GM23338 (cell line): ENCODE measurements at regions not wholly inside any gene's neighbourhood (a gene's known extent, or its start where the extent isn't known, plus 50 kb on each side); places are given as distances from the start of the nearest gene placed in this dataset.

Source experiments
- ATAC-seq: fragments of 200-7000 bp; cut with Tn5 transposase; 3 replicates; pipeline ENCODE4 v1.9.1; 2020
- DNase-seq: peaks from one replicate; pipeline ENCODE4 v3.0.0-alpha.2; 2015; ENCODE audit warnings: low spot score
- H2AFZ ChIP-seq: fragments of 200-600 bp; sonication (generic); 2 replicates; pipeline ENCODE4 v1.8.0; 2016; ENCODE audit warnings: antibody characterized with exemption, mild to moderate bottlenecking, moderate library complexity
- H3F3A ChIP-seq: fragments of 200-600 bp; sonication (generic); replicated peaks from 2 replicates; pipeline ENCODE4 v1.8.0; 2017; ENCODE audit warnings: antibody characterized with exemption, mixed run types, low read depth
- H3K27ac ChIP-seq: fragments of 200-600 bp; sonication (generic); 2 replicates; pipeline ENCODE4 v1.6.1; 2016; ENCODE audit warnings: low read depth
- H3K27me3 ChIP-seq: fragments of 200-600 bp; sonication (generic); 2 replicates; pipeline ENCODE4 v1.8.0; 2016; ENCODE audit warnings: mild to moderate bottlenecking, mixed run types, moderate library complexity; ENCODE audit not compliant: insufficient read depth
- H3K36me3 ChIP-seq: fragments of 200-600 bp; sonication (generic); 2 replicates; pipeline ENCODE4 v1.8.0; 2016; ENCODE audit warnings: mild to moderate bottlenecking; ENCODE audit not compliant: insufficient read depth
- H3K4me1 ChIP-seq: fragments of 200-600 bp; sonication (generic); 2 replicates; pipeline ENCODE4 v1.8.0; 2016; ENCODE audit warnings: mild to moderate bottlenecking, moderate library complexity; ENCODE audit not compliant: insufficient read depth
- H3K4me2 ChIP-seq: fragments of 200-600 bp; sonication (generic); 2 replicates; pipeline ENCODE4 v1.7.1; 2017; ENCODE audit warnings: mixed run types
- H3K4me3 ChIP-seq: fragments of 200-600 bp; sonication (generic); 2 replicates; pipeline ENCODE4 v1.6.1; 2016; ENCODE audit warnings: mixed run types
- H3K79me2 ChIP-seq: fragments of 200-600 bp; sonication (generic); replicated peaks from 2 replicates; pipeline ENCODE4 v1.8.0; 2017; ENCODE audit warnings: mild to moderate bottlenecking; ENCODE audit not compliant: insufficient read depth
- H3K9me2 ChIP-seq: fragments of 200-600 bp; sonication (generic); 2 replicates; pipeline ENCODE4 v1.8.0; 2017; ENCODE audit not compliant: insufficient read depth
- H4K20me1 ChIP-seq: fragments of 200-600 bp; sonication (generic); replicated peaks from 2 replicates; pipeline ENCODE4 v1.8.0; 2017; ENCODE audit warnings: mild to moderate bottlenecking; ENCODE audit not compliant: insufficient read depth
- H3K27ac Mint-ChIP-seq: 2 replicates; pipeline ENCODE4 v1.8.0; 2020; ENCODE audit warnings: inconsistent platforms, mild to moderate bottlenecking, moderate library complexity, mixed read lengths
- H3K27me3 Mint-ChIP-seq: 3 replicates; pipeline ENCODE4 v1.8.0; 2022; ENCODE audit warnings: low read depth, mild to moderate bottlenecking, moderate library complexity, mixed read lengths, inconsistent platforms; ENCODE audit not compliant: insufficient read depth, poor library complexity
- H3K36me3 Mint-ChIP-seq: 3 replicates; pipeline ENCODE4 v1.8.0; 2021; ENCODE audit warnings: low read depth, mild to moderate bottlenecking, inconsistent platforms, moderate library complexity, mixed read lengths
- H3K4me1 Mint-ChIP-seq: 3 replicates; pipeline ENCODE4 v1.8.0; 2020; ENCODE audit warnings: mild to moderate bottlenecking, inconsistent platforms, mixed read lengths
- H3K4me3 Mint-ChIP-seq: 3 replicates; pipeline ENCODE4 v1.8.0; 2021; ENCODE audit warnings: moderate library complexity, mild to moderate bottlenecking, inconsistent platforms, mixed read lengths
- H3K9me3 Mint-ChIP-seq: 3 replicates; pipeline ENCODE4 v1.8.0; 2020; ENCODE audit warnings: moderate library complexity, mild to moderate bottlenecking, inconsistent platforms, mixed read lengths
- CREB1 ChIP-seq: fragments of 250-450 bp; sonication (Bioruptor Pico); IDR thresholded peaks from 2 replicates; pipeline ENCODE4 v1.5.0; 2020; ENCODE audit warnings: low read depth, mild to moderate bottlenecking, moderate library complexity
- CTCF ChIP-seq, 2 experiments: fragments of 200-600 bp in 1 of 2; sonication (generic) in 1 of 2; conservative IDR thresholded peaks; 2 replicates each; pipeline versions ENCODE4 v1.5.1 to v1.6.1; 2016 to 2017; ENCODE audit warnings: antibody characterized with exemption in 2 of 2, low read depth in 2 of 2, mild to moderate bottlenecking in 2 of 2, moderate library complexity in 1 of 2
- ETS1 ChIP-seq: IDR thresholded peaks from 2 replicates; pipeline ENCODE4 v1.6.1; 2016; ENCODE audit warnings: antibody characterized with exemption
- EZH2 ChIP-seq: fragments of 200-600 bp; sonication (generic); IDR thresholded peaks from one replicate; pipeline ENCODE4 v1.8.0; 2017; ENCODE audit warnings: antibody characterized with exemption, mild to moderate bottlenecking, low read depth; ENCODE audit not compliant: unreplicated experiment
- EZH2phosphoT487 ChIP-seq: fragments of 200-600 bp; sonication (generic); IDR thresholded peaks from one replicate; pipeline ENCODE4 v1.8.1; 2018; ENCODE audit warnings: antibody characterized with exemption; ENCODE audit not compliant: unreplicated experiment
- JUNB ChIP-seq: IDR thresholded peaks from one replicate; pipeline ENCODE4 v1.6.1; 2016; ENCODE audit warnings: antibody characterized with exemption; ENCODE audit not compliant: unreplicated experiment
- NANOG ChIP-seq: IDR thresholded peaks from 2 replicates; pipeline ENCODE4 v1.6.1; 2016; ENCODE audit warnings: antibody characterized with exemption, borderline replicate concordance
- POLR2AphosphoS5 ChIP-seq: IDR thresholded peaks from 2 replicates; pipeline ENCODE4 v1.6.1; 2016; ENCODE audit warnings: antibody characterized with exemption, low read depth
- REST ChIP-seq: IDR thresholded peaks from one replicate; pipeline ENCODE4 v1.6.1; 2018; ENCODE audit warnings: antibody characterized with exemption; ENCODE audit not compliant: unreplicated experiment
- STAT1 ChIP-seq: IDR thresholded peaks from one replicate; pipeline ENCODE4 v1.6.1; 2016; ENCODE audit warnings: antibody characterized with exemption; ENCODE audit not compliant: unreplicated experiment
- ZNF114 ChIP-seq: fragments of 250-450 bp; sonication (Bioruptor Pico); IDR thresholded peaks from 2 replicates; pipeline ENCODE4 v1.5.0; 2020; ENCODE audit warnings: mild to moderate bottlenecking, moderate library complexity
- ZNF331 ChIP-seq: fragments of 250-450 bp; sonication (Bioruptor Pico); IDR thresholded peaks from 2 replicates; pipeline ENCODE4 v1.5.0; 2020; ENCODE audit warnings: low read depth, mild to moderate bottlenecking, moderate library complexity
- ZNF462 ChIP-seq: fragments of 250-450 bp; sonication (Bioruptor Pico); IDR thresholded peaks from 2 replicates; pipeline ENCODE4 v1.5.0; 2020; ENCODE audit warnings: mild to moderate bottlenecking, moderate library complexity

GRCh38 chr13:69551193-69551592 lies 556.4 kb upstream of the ATXN8OS start:
- Histone ChIP-seq H3K9me2 (peaks cover 4% of the 10 kb centered on the region; the same call in 1 of the 2 replicates), H3F3A (no peaks in the 10 kb centered on the region), H3K79me2 (no peaks in the 10 kb centered on the region), H3K36me3 (no peaks in the 10 kb centered on the region), H4K20me1 (no peaks in the 10 kb centered on the region), H2AFZ (no peak overlapping the region), H3K4me1 (no peaks in the 10 kb centered on the region), H3K27ac (no peak overlapping the region), H3K4me2 (no peak overlapping the region), H3K4me3 (no peak overlapping the region), H3K27me3 (no peaks in the 10 kb centered on the region)
- ATAC-seq (no peak), DNase-seq (no peak)
- H3K36me3 Mint-ChIP-seq = no peaks in the 10 kb centered on the region
- no peak overlapping the region for H3K27ac Mint-ChIP-seq
- no peaks in the 10 kb centered on the region; the same call in 2 of the 3 replicates for H3K9me3 Mint-ChIP-seq
- TF ChIP-seq CTCF (conservative IDR thresholded peaks at IDR 0.05; ENCODE audit: low read depth in 2 of 2) = no peak
- TF ChIP-seq REST = no peak
- no peak for TF ChIP-seq EZH2phosphoT487
- no peak for TF ChIP-seq ETS1
- TF ChIP-seq ZNF114 (CRISPR knock-in tag) = no peak
- no peak for TF ChIP-seq EZH2
- no peak for TF ChIP-seq POLR2AphosphoS5
- no peak for TF ChIP-seq CREB1 (CRISPR knock-in tag)
- no peak for TF ChIP-seq ZNF462 (CRISPR knock-in tag)
- TF ChIP-seq STAT1 = no peak
- no peak for TF ChIP-seq NANOG
- TF ChIP-seq JUNB = no peak
- TF ChIP-seq ZNF331 (CRISPR knock-in tag) = no peak
- no peaks in the 10 kb centered on the region for H3K4me1 Mint-ChIP-seq
- H3K27me3 Mint-ChIP-seq = no peaks in the 10 kb centered on the region
- H3K4me3 Mint-ChIP-seq = no peak overlapping the region
